Thyroid gland (tissue), 4 donors: ENCODE measurements at regions not wholly inside any gene's neighbourhood (a gene's known extent, or its start where the extent isn't known, plus 50 kb on each side); places are given as distances from the start of the nearest gene placed in this dataset.

Experiments used
- CTCF ChIP-seq, 6 experiments: fragments of 200-600 bp in 3 of 6; fragments of 450-650 bp in 3 of 6; sonication (generic) in 3 of 6; IDR thresholded peaks; one replicate each; pipeline ENCODE4 v1.5.1; 2016 to 2019; ENCODE audit warnings: antibody characterized with exemption in 6 of 6, mild to moderate bottlenecking in 2 of 6, inconsistent platforms in 1 of 6, moderate library complexity in 1 of 6
- POLR2A ChIP-seq, 2 donors: fragments of 450-650 bp; IDR thresholded peaks; one replicate each; pipeline ENCODE4 v1.6.1; 2017; ENCODE audit warnings: antibody characterized with exemption in 2 of 2, mild to moderate bottlenecking in 2 of 2, moderate library complexity in 1 of 2

GRCh38 chr5:135649435-135649834 is 70.6 kb upstream of the CXCL14 start:
- TF ChIP-seq CTCF (IDR thresholded peaks at IDR 0.05) (no peak), POLR2A (IDR thresholded peaks at IDR 0.05) (no peak)
